GM23248 (cell line): ENCODE measurements at regions not wholly inside any gene's neighbourhood (a gene's known extent, or its start where the extent isn't known, plus 50 kb on each side); places are given as distances from the start of the nearest gene placed in this dataset.

ENCODE experiments used
- DNase-seq: peaks from one replicate; pipeline ENCODE4 v3.0.0-alpha.2; 2015
- H2AFZ ChIP-seq: fragments of 200-600 bp; sonication (generic); 2 replicates; pipeline ENCODE4 v1.6.1; 2016; ENCODE audit warnings: antibody characterized with exemption
- H3F3A ChIP-seq: fragments of 200-600 bp; sonication (generic); 2 replicates; pipeline ENCODE4 v1.6.1; 2016; ENCODE audit warnings: mild to moderate bottlenecking, antibody characterized with exemption, mixed run types; ENCODE audit not compliant: insufficient read depth
- H3K27ac ChIP-seq: fragments of 200-600 bp; sonication (generic); 2 replicates; pipeline ENCODE4 v1.5.1; 2016; ENCODE audit warnings: mild to moderate bottlenecking
- H3K27me3 ChIP-seq: fragments of 200-600 bp; sonication (generic); replicated peaks from 2 replicates; pipeline ENCODE4 v1.6.1; 2016; ENCODE audit warnings: mild to moderate bottlenecking; ENCODE audit not compliant: insufficient read depth
- H3K36me3 ChIP-seq: fragments of 200-600 bp; sonication (generic); 2 replicates; pipeline ENCODE4 v1.6.1; 2016; ENCODE audit warnings: low read depth, mild to moderate bottlenecking
- H3K4me1 ChIP-seq: fragments of 200-600 bp; sonication (generic); 2 replicates; pipeline ENCODE4 v1.6.1; 2016; ENCODE audit warnings: mild to moderate bottlenecking; ENCODE audit not compliant: insufficient read depth
- H3K4me2 ChIP-seq: fragments of 200-600 bp; sonication (generic); one replicate; pipeline ENCODE4 v1.6.1; 2016; ENCODE audit warnings: mild to moderate bottlenecking; ENCODE audit not compliant: unreplicated experiment
- H3K4me3 ChIP-seq: fragments of 200-600 bp; sonication (generic); 2 replicates; pipeline ENCODE4 v1.5.1; 2016; ENCODE audit warnings: mild to moderate bottlenecking
- H3K79me2 ChIP-seq: fragments of 200-600 bp; sonication (generic); 2 replicates; pipeline ENCODE4 v1.6.1; 2016; ENCODE audit warnings: mild to moderate bottlenecking; ENCODE audit not compliant: insufficient read depth
- H3K9ac ChIP-seq: fragments of 200-600 bp; sonication (generic); 2 replicates; pipeline ENCODE4 v1.6.1; 2016; ENCODE audit warnings: mild to moderate bottlenecking
- H3K9me2 ChIP-seq: fragments of 200-600 bp; sonication (generic); 2 replicates; pipeline ENCODE4 v1.6.1; 2016; ENCODE audit warnings: mixed run types, mild to moderate bottlenecking, moderate library complexity; ENCODE audit not compliant: insufficient read depth
- H3K9me3 ChIP-seq: fragments of 200-600 bp; sonication (generic); one replicate; pipeline ENCODE4 v1.6.1; 2017; ENCODE audit warnings: low read depth
- H4K20me1 ChIP-seq: fragments of 200-600 bp; sonication (generic); 2 replicates; pipeline ENCODE4 v1.6.0; 2016; ENCODE audit not compliant: insufficient read depth
- EZH2 ChIP-seq: fragments of 200-600 bp; sonication (generic); IDR thresholded peaks from 2 replicates; pipeline ENCODE4 v1.6.1; 2018; ENCODE audit warnings: antibody characterized with exemption, mild to moderate bottlenecking; ENCODE audit not compliant: insufficient read depth, poor library complexity, severe bottlenecking
- EZH2phosphoT487 ChIP-seq: fragments of 200-600 bp; sonication (generic); IDR thresholded peaks from 2 replicates; pipeline ENCODE4 v1.6.1; 2018; ENCODE audit warnings: antibody characterized with exemption, moderate library complexity, mild to moderate bottlenecking, low read depth; ENCODE audit not compliant: insufficient read depth
- WGBS, 2 experiments: methylation state at CpG; one replicate each; pipeline ENCODE4 v1.1.6; 2015 to 2017; ENCODE audit warnings: low lambda C conversion rate in 2 of 2, low coverage in 1 of 2; ENCODE audit errors: missing lambda C conversion rate in 2 of 2; 5-methylcytosine and 5-hydroxymethylcytosine counted together
- in situ Hi-C: fragments of 300-500 bp; cut with MboI; formaldehyde crosslinking; loops from 2 replicates; pipeline ENCODE4 v1.15.0; 2020

DNA sequence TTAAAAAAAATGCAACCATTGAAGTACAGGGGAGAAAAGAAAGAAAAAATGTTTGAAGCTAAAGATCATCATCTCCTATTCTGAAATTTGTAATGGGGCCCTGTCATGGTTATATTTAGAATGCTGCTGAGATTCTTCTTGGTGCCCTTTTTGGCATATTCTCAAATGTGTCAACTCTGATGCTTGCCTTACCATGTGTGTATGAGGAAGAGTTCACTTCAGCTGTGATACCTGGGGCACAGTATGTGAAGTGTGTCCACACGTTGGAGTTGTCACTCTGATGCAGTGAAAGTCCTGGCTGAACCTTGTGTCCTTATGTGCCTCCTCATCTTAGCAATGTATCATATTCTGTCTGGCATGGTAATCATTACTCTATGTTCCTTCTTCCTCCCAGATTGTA is 377.9 kb downstream of the RAPGEF2 start:
- Histone ChIP-seq H3K36me3 (no peaks in the 10 kb centered on the region), H3K9me3 (no peaks in the 10 kb centered on the region), H3K9me2 (no peaks in the 10 kb centered on the region), H3K9ac (no peak overlapping the region), H2AFZ (no peak overlapping the region), H3K27ac (no peak overlapping the region), H4K20me1 (no peaks in the 10 kb centered on the region), H3K27me3 (peaks cover 23% of the 10 kb centered on the region), H3F3A (no peaks in the 10 kb centered on the region), H3K79me2 (no peaks in the 10 kb centered on the region), H3K4me1 (no peaks in the 10 kb centered on the region), H3K4me3 (no peak overlapping the region), H3K4me2 (no peak overlapping the region)
- in situ Hi-C loops, result no loop called here
- WGBS, 2 experiments, result 3 to 14% methylated on average over 1 of the region's 1 CpG
- no peak for DNase-seq
- TF ChIP-seq EZH2phosphoT487 (no peak), EZH2 (no peak)

DNA sequence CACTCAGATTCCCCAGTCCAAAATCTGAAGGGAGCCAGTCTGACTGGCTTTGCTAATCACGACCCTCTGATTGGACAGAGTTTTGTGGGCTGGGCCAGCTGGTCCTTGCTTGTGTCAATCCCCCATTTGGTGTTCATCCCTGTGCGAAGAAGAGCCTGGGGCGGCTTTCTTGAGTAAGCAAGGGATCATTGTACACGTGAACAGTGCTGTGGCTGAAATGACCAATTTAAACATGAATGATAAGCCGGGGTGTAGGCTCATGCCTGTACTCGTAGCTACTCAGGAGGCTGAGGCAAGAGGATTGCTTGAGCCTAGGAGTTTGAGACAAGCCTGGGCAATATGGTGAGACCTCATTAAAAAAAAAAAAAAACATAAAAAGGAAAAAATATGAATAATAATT is 379.1 kb downstream of the RAPGEF2 start:
- Histone ChIP-seq H3F3A (no peaks in the 10 kb centered on the region), H4K20me1 (no peaks in the 10 kb centered on the region), H3K36me3 (no peaks in the 10 kb centered on the region), H2AFZ (no peak overlapping the region), H3K9ac (no peak overlapping the region), H3K9me3 (no peaks in the 10 kb centered on the region), H3K79me2 (no peaks in the 10 kb centered on the region), H3K4me2 (no peak overlapping the region), H3K9me2 (no peaks in the 10 kb centered on the region), H3K27me3 (peaks cover 23% of the 10 kb centered on the region), H3K27ac (no peak overlapping the region), H3K4me3 (no peak overlapping the region), H3K4me1 (no peaks in the 10 kb centered on the region)
- 56 to 59% methylated on average over 6 of the region's 6 CpGs for WGBS, 2 experiments
- in situ Hi-C loops, result no loop called here
- TF ChIP-seq EZH2phosphoT487 (no peak), EZH2 (no peak)
- DNase-seq, result no peak

- no peak for DNase-seq
- Histone ChIP-seq H2AFZ (no peak overlapping the region), H3K9ac (no peak overlapping the region), H3K4me2 (no peak overlapping the region), H3K4me3 (no peak overlapping the region), H3K27ac (no peak overlapping the region), H3K9me3 (no peaks in the 10 kb centered on the region), H3K36me3 (no peaks in the 10 kb centered on the region), H3K27me3 (peaks cover 27% of the 10 kb centered on the region), H3K4me1 (no peaks in the 10 kb centered on the region), H3F3A (no peaks in the 10 kb centered on the region), H3K79me2 (no peaks in the 10 kb centered on the region), H3K9me2 (no peaks in the 10 kb centered on the region), H4K20me1 (no peaks in the 10 kb centered on the region)
- 48 to 49% methylated on average over 5 of the region's 5 CpGs for WGBS, 2 experiments
- TF ChIP-seq EZH2phosphoT487, result no peak
- TF ChIP-seq EZH2, result no peak
- in situ Hi-C loops, result no loop called here
Measured at GRCh38 chr4:159483110-159483781, 380.4 kb downstream of the RAPGEF2 start.

GRCh38 chr4:159483782-159484741 is 381.2 kb downstream of the RAPGEF2 start:
- H3K9me3 ChIP-seq, result no peaks in the 10 kb centered on the region
- H3K27ac ChIP-seq, result no peak overlapping the region
- H2AFZ ChIP-seq, result no peak overlapping the region
- H3K79me2 ChIP-seq, result no peaks in the 10 kb centered on the region
- TF ChIP-seq EZH2, result no peak
- no peak for TF ChIP-seq EZH2phosphoT487
- no peak for DNase-seq
- H3K4me1 ChIP-seq, result no peaks in the 10 kb centered on the region
- H3K4me2 ChIP-seq, result no peak overlapping the region
- no peaks in the 10 kb centered on the region for H4K20me1 ChIP-seq
- no peaks in the 10 kb centered on the region for H3F3A ChIP-seq
- no peaks in the 10 kb centered on the region for H3K9me2 ChIP-seq
- H3K36me3 ChIP-seq, result no peaks in the 10 kb centered on the region
- H3K27me3 ChIP-seq, result peaks cover 26% of the 10 kb centered on the region
- in situ Hi-C loops, result no loop called here
- H3K9ac ChIP-seq, result no peak overlapping the region
- WGBS, 2 experiments, result 30 to 34% methylated on average over 6 of the region's 6 CpGs
- H3K4me3 ChIP-seq, result no peak overlapping the region
